SKM-1 (cell line): ENCODE measurements at regions not wholly inside any gene's neighbourhood (a gene's known extent, or its start where the extent isn't known, plus 50 kb on each side); places are given as distances from the start of the nearest gene placed in this dataset.
"Not testable (repeated sequence)": the region's sequence is repeated elsewhere in the genome, so short reads cannot be mapped to it uniquely, and the experiment has no call there.

Experiments
- DNase-seq: peaks from one replicate; lab custom pipeline; 2025; ENCODE audit not compliant: unreplicated experiment; lab: John Stamatoyannopoulos, UW

DNA sequence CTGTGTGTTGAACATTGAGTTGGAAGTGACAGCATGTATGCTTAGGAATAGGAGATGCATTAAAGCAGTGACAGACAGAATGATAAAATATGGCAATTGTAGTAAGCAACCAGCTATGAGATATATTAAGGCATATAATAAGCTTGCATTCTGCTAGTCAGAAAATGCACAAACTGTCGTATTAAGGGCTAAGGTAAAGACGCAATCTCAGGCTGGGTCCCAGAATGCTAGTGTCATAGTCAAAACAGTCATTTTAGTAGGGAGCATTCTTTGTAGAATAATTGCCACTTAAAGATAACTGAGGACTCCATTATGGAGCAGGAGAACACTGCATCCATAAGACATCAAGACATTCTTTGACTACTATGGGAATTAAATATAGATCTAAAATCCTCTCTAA lies 1369.7 kb upstream of the C9orf72 start:
- no peak for DNase-seq

DNA sequence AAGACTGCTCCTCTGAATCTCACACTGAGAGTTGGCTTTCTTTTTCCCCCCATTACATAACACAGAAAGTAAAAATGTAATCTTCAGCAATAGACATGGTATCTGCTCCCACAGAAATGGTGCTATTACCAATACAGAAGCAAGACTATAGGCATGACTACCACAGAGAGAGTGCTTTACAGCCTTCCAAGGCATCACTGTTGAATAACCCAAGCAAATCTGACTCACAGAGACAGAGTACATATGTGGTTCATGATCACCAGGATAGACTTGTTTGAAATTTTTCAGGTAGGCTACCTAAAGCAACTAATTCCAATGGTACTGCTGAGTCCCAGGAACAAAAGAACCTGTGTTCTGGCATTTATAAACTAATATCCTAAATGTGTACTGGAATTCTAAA lies 1373.4 kb upstream of the C9orf72 start:
- no peak for DNase-seq

DNA sequence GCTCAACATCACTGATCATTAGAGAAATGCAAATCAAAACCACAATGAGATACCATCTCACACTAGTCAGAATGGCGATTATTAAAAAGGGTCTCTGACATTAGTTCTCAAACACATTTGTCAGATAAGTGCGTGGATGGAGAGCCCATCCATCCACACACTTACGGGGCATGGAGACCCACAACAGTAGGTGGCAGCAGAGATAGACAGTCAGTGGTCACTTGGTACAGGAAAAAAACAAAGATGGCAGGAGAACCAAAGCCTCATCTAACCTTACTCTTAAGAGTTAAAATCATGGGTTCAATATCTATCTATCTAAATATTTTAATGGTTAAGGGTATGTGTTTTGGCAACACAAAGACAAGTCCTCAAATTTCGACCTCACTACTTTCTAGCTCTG lies 1378.7 kb upstream of the C9orf72 start:
- no peak for DNase-seq

- no peak for DNase-seq
These were observed 1383.0 kb upstream of the C9orf72 start for GRCh38 chr9:28956116-28956880.

GRCh38 chr9:28960602-28961001 lies 1387.3 kb upstream of the C9orf72 start:
- DNase-seq, result no peak

- DNase-seq, result no peak
These were observed 1388.3 kb upstream of the C9orf72 start for GRCh38 chr9:28961623-28962022.

DNA sequence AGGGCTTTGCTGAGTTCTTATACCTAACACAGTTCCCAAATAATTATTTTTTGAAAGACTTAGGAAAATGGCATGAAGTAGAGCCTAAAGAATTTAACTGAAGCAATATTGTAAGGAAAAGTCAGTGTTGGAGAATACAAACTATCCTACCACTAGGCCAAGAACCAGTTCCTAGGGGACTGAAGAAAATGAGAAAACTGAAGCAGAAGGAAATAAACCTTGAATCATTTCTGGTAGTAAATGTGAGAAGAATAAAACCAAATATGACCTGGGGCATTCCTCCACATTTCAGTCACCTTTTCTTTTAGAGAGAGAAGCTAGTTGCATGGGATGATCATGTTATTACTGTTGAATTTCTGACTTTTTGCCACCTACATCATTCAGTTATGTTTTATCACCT lies 1393.9 kb upstream of the C9orf72 start:
- no peak for DNase-seq

DNA sequence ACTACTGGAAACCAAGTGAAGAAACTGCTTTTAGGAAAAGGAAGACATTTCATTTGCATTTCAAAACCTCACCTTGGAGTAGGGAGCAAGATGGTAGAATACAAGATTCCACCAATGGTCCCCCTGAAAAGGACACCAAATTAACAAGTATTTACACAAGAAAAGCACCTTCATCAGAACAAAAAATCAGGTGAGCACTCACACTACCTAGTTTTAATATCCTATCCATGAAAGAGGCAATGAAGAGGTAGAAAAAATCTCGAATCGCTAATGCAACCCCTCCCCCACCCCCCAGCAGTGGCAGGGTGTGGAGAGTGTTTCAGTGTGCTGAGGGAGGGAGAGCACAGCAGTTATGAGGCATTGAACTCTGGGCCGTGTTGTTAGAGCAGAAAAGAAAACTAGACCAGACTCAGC lies 1397.0 kb upstream of the C9orf72 start:
- no peak for DNase-seq

DNA sequence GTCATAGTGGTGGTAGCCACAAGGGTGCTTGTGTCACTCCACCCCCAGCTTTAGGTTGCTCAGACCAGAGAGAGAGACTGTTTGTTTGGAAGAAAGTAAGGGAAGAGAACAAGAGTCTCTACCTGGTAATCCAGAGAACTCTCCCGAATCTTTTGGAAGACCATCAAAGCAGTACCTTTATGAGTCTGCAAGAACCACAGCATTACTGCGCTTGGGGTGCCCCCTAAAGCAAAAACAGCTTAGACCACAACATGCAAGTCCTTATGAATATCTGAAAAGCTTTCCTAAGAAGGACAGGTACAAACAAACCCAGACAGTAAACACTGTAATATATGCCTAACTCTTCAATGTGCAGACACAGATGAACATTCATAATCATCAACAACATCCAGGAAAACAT lies 1398.6 kb upstream of the C9orf72 start:
- DNase-seq, result no peak

- DNase-seq, result no peak
These were observed 1403.0 kb upstream of the C9orf72 start for GRCh38 chr9:28976250-28976649.

DNA sequence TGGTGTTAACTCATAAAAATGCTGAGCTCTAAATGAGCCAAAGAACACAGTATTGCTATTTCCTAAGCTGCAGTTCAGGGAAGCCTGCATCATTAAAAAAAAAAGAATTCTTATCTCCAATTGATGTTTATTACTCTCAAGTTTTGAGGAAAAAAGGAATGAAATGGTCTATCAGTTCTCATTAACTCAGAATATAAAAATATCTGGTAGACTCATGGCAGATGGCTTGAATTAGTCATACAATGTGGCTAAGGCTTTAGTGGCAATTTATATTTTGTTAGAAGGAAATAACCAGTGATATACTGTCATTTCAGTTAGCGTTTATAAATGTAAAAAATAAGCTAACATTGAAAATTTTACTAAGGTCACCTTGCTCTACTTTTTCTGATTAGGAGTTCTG lies 1403.4 kb upstream of the C9orf72 start:
- no peak for DNase-seq

GRCh38 chr9:28981129-28981528 lies 1407.8 kb upstream of the C9orf72 start:
- no peak for DNase-seq

DNA sequence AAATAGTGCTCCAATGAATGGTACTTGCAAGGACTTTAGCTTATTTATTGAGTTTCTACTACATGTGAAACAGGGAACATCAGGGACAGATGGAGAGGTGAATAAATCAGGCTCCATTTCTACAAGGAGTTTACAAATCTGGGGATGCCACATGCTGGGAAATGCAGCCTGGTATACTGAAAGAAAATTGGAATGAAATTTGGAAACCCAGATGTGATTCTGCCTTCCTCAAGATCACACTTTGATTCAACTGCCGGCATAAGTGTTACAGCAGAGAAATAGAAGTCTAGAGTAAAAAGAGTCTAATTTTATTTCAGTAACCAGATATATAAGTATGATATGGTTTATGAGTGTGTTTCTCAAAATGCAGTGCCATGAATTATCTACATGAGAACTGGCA lies 1408.4 kb upstream of the C9orf72 start:
- DNase-seq, result no peak

DNA sequence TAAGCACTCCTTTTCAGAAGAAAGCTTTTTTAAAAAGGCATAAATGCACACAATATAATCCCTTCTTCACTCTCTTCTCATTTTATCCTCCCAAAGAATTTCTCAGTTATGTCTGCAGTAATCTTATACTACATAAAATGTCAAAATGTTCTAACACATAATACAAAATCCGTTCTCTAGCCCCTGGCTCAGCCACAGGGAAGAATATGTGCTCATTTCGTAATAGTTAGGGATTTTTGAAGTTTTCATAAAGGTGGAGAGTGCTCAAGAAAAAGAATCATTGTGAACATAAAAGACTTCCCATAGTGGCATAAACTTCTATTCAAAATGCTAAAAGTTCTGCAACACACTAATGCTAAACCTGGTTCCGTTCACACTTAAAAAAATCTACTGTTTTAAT lies 1410.7 kb upstream of the C9orf72 start:
- DNase-seq, result no peak

GRCh38 chr9:28990009-28990408 lies 1416.7 kb upstream of the C9orf72 start:
- DNase-seq, result not testable (repeated sequence)

DNA sequence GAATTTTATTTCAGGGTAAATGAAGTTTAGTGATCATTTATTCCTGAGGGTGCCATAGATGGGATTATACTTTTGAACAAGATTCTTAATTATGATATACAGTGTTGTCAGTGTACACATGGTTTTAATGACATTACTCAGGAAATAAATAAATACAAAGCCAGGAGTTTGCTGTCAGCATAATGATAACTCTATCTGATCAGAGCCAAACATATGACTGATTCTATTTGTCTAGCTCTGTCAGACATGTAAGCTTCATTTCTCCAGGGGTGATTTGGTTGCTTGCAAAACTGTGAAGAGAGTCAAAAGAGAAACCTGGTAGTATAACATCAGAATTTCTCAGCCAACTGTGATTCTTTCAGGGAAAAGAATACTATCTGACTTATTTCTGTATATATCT lies 1425.8 kb upstream of the C9orf72 start:
- no peak for DNase-seq

- no peak for DNase-seq
These were observed 1426.5 kb upstream of the C9orf72 start for GRCh38 chr9:28999806-29000205.

- no peak for DNase-seq
These were observed 1427.7 kb upstream of the C9orf72 start for GRCh38 chr9:29001006-29001405.

- DNase-seq, result no peak
These were observed 1431.7 kb upstream of the C9orf72 start for GRCh38 chr9:29004988-29005387.

- no peak for DNase-seq
These were observed 1433.3 kb upstream of the C9orf72 start for GRCh38 chr9:29006628-29007027.

DNA sequence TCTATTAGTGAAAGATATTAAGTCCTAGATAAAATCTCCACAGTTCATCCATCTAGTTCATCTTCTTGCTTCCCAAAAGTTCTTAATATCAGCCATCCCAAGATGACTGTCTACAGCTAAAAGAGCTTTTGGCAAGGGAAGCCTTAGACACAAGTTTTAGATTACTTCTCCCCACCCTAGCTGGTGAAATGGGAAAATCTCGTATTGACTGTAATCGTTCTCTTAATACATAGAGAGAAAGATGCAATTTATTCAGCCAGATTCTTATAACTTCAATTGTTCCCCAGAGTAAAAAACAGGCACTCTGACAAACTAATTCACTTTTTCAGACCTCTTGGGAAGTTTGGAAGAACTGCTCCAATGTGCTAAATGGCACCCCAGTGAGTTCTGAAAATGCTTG lies 1439.6 kb upstream of the C9orf72 start:
- DNase-seq, result no peak

- DNase-seq, result no peak
These were observed 1448.4 kb upstream of the C9orf72 start for GRCh38 chr9:29021632-29022031.

DNA sequence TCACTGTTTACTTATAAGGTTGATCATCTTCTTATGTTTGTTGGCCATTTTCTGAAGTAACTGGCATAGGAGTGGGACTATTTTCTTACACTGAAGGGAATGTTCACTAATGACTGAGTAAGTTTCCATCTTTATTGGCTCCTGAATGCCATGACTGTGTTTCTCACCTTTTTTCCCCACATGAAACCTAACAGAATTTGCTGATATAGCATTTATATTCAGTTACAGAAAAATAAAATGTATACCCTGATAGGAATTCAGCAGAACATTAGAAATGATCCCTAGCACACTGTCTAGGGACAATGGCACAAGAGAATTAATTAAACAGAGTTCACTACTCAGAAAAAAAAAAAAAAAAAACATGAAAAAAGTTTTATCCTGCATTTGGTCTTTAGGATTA lies 1465.1 kb upstream of the C9orf72 start:
- no peak for DNase-seq
